ENCODE measurements at regions not wholly inside any gene's neighbourhood (a gene's known extent, or its start where the extent isn't known, plus 50 kb on each side); places are given as distances from the start of the nearest gene placed in this dataset.
"Not testable (repeated sequence)": the region's sequence is repeated elsewhere in the genome, so short reads cannot be mapped to it uniquely, and the experiment has no call there.

DNA sequence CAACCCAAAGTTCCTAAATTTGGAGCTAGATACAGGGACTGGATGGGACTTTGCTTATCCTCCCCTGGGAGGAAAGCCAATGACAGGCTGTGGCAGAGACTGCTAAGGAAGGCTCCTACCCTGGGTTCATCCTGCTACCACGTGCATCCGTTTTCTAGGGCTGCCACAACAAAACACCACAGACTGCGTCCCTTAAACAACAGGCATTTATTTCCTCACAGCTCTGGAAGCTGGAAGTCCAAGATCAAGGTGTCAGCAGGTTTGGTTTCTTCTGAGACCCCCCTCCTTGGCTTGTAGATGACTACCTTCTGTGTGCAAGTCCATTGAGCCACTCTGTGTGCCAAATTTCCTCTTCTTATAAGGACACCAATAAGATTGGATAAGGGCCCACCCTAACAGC is 263.9 kb downstream of the FAM43A start:
- H3K4me3 ChIP-seq (ENCODE audit: low read length), result no peak overlapping the region
- no peaks in the 10 kb centered on the region for H3K36me3 ChIP-seq (ENCODE audit: control insufficient read depth, insufficient read depth, low read length, severe bottlenecking)
- DNase-seq (ENCODE audit: low read depth), result no peak
- peaks cover 32% of the 10 kb centered on the region for H3K27me3 ChIP-seq (replicated peaks; ENCODE audit: control insufficient read depth, insufficient read depth, low read length)
- H3K4me1 ChIP-seq (ENCODE audit: control insufficient read depth, insufficient read depth, low read length), result no peaks in the 10 kb centered on the region
- peaks cover 12% of the 10 kb centered on the region for H3K9me3 ChIP-seq (ENCODE audit: control insufficient read depth, low read length)
- no peak overlapping the region for H3K9ac ChIP-seq (ENCODE audit: low read length)

DNA sequence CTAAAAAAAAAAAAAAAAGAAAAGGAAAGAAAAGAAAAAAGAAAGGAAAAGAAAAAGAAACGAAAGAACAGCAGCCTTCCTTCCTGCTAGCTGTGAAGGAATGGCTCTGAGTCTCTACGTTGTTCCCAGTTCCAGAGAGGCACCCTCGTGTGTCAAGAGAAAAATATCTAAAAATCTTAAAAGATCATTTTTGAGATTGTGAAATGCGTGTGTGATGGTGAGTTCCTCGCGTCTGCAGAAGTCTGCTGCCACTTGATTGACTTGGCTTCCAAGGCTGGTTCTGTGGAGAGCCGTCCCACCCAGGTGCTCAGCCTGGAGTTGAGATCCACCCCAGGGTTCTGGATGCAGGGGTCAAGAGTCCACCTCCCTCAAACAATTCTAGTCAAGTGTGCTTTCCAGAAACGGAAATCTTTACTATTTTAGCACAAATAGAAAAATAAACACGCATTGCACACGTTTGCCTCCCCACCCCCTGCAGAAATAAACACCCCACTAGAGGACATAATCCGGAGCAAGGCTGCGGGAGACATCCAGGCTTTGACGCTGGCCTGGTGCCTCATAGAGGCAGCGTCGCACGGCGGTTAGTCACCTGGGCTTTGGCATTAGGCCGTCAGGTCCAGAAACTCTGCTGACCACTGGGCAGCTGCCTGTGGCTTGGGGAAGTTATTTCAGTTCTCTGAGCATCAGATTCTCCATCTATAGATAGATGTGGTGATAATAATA is 265.4 kb downstream of the FAM43A start:
- Histone ChIP-seq H3K4me1 (ENCODE audit: control insufficient read depth, insufficient read depth, low read length) (no peaks in the 10 kb centered on the region), H3K36me3 (ENCODE audit: control insufficient read depth, insufficient read depth, low read length, severe bottlenecking) (no peaks in the 10 kb centered on the region), H3K27me3 (replicated peaks; ENCODE audit: control insufficient read depth, insufficient read depth, low read length) (peaks cover 32% of the 10 kb centered on the region), H3K9ac (ENCODE audit: low read length) (no peak overlapping the region), H3K4me3 (ENCODE audit: low read length) (no peak overlapping the region), H3K9me3 (ENCODE audit: control insufficient read depth, low read length) (peaks cover 12% of the 10 kb centered on the region)
- no peak for DNase-seq (ENCODE audit: low read depth)

DNA sequence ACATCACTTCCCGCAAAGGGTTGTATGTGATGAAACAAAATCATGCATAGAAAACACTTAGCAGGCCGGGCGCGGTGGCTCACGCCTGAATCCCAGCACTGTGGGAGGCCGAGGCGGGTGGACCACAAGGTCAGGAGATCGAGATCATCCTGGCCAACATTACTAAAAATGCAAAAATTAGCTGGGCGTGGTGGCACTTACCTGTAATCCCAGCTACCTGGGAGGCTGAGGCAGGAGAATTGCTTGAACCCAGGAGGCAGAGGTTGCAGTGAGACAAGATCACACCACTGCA is 265.9 kb downstream of the FAM43A start:
- not testable (repeated sequence) for H3K36me3 ChIP-seq (ENCODE audit: control insufficient read depth, insufficient read depth, low read length, severe bottlenecking); H3K4me3 ChIP-seq (ENCODE audit: low read length); H3K4me1 ChIP-seq (ENCODE audit: control insufficient read depth, insufficient read depth, low read length); DNase-seq (ENCODE audit: low read depth); H3K9ac ChIP-seq (ENCODE audit: low read length)
- Histone ChIP-seq H3K9me3 (ENCODE audit: control insufficient read depth, low read length) (peaks cover 12% of the 10 kb centered on the region), H3K27me3 (replicated peaks; ENCODE audit: control insufficient read depth, insufficient read depth, low read length) (peaks cover 36% of the 10 kb centered on the region)

DNA sequence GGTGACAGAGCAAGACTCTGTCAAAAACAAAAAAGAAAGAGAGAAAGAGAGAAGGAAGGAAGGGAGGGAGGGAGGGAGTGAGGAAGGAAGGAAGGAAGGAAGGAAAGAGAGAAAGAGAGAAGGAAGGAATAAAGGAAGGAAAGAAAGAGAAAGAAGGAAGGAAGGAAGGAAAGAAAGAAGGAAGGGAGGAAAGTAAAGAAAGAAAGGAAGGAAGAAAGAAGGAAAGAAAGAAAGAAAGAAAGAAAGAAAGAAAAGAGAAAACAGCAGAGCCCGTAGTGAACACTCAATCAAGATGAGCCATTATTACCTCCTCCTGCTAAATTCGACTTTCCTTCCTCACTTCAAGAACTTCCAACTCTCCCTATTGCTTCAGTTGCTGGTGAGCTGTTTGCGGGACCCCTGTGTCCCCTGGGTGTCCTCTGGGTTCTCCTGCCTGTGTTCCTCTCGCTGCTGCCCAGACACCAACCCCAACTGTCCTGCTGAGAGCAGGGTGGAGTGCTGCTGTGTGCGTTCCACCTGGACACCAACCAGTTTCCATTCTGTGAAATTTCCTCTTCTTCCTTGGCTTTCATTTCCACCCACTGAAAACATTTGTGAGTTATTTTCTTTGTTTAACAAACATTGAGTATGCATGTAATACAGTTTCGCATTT is 266.4 kb downstream of the FAM43A start:
- H3K9ac ChIP-seq (ENCODE audit: low read length), result no peak overlapping the region
- peaks cover 12% of the 10 kb centered on the region for H3K9me3 ChIP-seq (ENCODE audit: control insufficient read depth, low read length)
- H3K4me3 ChIP-seq (ENCODE audit: low read length), result no peak overlapping the region

DNA sequence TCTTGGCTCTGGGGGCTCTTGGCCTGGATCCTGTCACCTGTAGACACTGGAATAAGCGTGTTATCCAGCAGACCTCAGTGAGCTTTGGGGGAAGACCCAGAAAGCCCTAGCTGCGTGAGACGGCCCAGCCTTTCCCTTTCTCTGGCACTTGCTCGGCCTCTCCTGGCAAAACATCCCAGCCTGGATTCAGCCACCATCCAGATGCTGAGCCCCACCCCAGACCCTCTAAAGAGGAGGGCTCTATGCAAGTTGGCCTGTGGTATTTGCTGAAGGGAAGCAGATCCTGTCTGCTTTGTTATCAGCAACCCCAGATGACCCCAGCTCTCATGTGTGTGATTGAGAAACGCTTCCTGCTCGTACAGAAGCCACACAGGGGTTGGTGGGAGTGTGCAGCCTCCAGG is 267.2 kb downstream of the FAM43A start:
- Histone ChIP-seq H3K36me3 (ENCODE audit: control insufficient read depth, insufficient read depth, low read length, severe bottlenecking) (no peaks in the 10 kb centered on the region), H3K9me3 (ENCODE audit: control insufficient read depth, low read length) (peaks cover 5% of the 10 kb centered on the region), H3K4me3 (ENCODE audit: low read length) (no peak overlapping the region), H3K9ac (ENCODE audit: low read length) (no peak overlapping the region), H3K4me1 (ENCODE audit: control insufficient read depth, insufficient read depth, low read length) (no peaks in the 10 kb centered on the region), H3K27me3 (replicated peaks; ENCODE audit: control insufficient read depth, insufficient read depth, low read length) (peaks cover 39% of the 10 kb centered on the region)
- no peak for DNase-seq (ENCODE audit: low read depth)

More for the DNA sequence above, 266.4 kb downstream of the FAM43A start:
- no peak for DNase-seq (ENCODE audit: low read depth)
- Histone ChIP-seq H3K27me3 (replicated peaks; ENCODE audit: control insufficient read depth, insufficient read depth, low read length) (peaks cover 37% of the 10 kb centered on the region), H3K36me3 (ENCODE audit: control insufficient read depth, insufficient read depth, low read length, severe bottlenecking) (no peaks in the 10 kb centered on the region), H3K4me1 (ENCODE audit: control insufficient read depth, insufficient read depth, low read length) (no peaks in the 10 kb centered on the region)

DNA sequence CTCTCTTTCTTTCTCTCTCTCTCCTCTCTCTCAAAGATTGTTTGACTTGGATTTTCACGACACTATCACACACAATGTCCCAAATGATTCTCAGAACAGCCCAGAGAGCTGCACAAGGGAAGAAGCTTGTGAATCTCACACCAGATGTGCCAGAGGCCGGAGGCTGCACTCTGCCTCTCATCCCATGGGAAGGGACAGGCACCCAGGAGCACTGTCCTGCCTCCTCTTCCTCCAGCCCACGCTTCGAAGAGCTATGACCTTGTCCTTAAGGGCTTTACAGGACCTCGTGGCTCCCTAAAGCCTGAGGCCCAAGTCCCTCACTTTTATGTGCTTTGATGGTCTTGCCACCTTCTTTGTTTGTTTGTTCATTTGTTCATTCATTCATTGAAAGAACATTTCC is 267.6 kb downstream of the FAM43A start:
- H3K9me3 ChIP-seq (ENCODE audit: control insufficient read depth, low read length), result peaks cover under 1% of the 10 kb centered on the region
- no peak overlapping the region for H3K4me3 ChIP-seq (ENCODE audit: low read length)
- H3K36me3 ChIP-seq (ENCODE audit: control insufficient read depth, insufficient read depth, low read length, severe bottlenecking), result no peaks in the 10 kb centered on the region
- no peak for DNase-seq (ENCODE audit: low read depth)
- H3K4me1 ChIP-seq (ENCODE audit: control insufficient read depth, insufficient read depth, low read length), result no peaks in the 10 kb centered on the region
- peaks cover 43% of the 10 kb centered on the region for H3K27me3 ChIP-seq (replicated peaks; ENCODE audit: control insufficient read depth, insufficient read depth, low read length)
- H3K9ac ChIP-seq (ENCODE audit: low read length), result no peak overlapping the region

DNA sequence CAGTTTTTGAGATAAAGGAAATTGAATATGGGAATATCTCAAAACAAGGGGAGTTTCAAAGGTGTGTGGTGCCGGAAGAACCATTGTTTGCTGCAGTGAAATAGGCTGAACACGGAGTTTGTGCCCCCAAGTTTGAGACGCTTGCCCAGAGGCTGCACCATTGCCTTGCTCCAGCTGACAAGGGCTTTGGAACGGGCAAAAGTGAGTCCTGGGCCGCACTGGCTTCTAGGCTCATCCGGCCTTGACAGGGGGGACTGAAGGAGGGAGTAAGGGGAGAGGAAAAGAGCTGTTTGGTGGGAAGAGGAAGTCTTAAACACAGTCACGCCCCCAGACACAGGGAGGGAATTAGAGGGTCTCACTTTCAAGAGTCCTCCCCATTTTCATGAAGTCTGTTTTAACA is 269.9 kb downstream of the FAM43A start:
- DNase-seq (ENCODE audit: low read depth), result no peak
- Histone ChIP-seq H3K4me1 (ENCODE audit: control insufficient read depth, insufficient read depth, low read length) (no peaks in the 10 kb centered on the region), H3K4me3 (ENCODE audit: low read length) (no peak overlapping the region), H3K27me3 (replicated peaks; ENCODE audit: control insufficient read depth, insufficient read depth, low read length) (peaks cover 50% of the 10 kb centered on the region), H3K36me3 (ENCODE audit: control insufficient read depth, insufficient read depth, low read length, severe bottlenecking) (no peaks in the 10 kb centered on the region), H3K9ac (ENCODE audit: low read length) (no peak overlapping the region), H3K9me3 (ENCODE audit: control insufficient read depth, low read length) (no peaks in the 10 kb centered on the region)

DNA sequence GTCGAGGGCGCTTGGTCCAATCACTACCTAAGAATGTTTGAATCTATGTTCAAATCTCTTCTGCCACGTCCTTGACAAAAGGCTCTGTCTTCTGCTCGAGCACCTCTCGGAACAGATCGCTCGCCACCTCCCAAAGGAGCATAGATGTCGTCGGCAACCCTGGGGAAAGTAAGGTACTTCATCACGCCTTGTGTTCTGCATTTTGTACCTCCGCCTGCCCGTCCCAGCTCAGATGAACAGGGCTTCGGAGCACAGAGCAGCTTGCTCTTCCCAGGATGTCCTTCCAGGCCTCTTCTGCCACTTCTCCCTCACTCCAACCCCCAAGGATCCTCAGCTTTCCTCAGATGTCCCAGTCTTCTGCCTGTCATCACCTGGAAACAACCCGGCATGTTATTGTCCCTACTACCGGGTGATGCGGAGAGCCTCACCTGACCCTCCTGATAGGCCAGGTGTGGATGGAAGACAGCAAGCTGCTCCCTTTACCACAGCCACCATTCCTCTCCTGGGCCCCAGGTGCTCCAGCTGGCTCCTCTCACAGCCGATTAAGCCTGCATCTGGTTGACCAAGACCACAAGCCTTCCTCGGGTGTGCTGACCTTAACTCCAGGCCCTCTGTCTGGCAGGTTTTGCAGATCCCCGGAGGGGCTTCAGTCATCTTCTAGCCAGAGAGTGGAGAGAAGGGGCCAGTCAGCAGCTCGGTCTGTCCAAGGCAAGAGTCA is 270.5 kb downstream of the FAM43A start:
- Histone ChIP-seq H3K4me3 (ENCODE audit: low read length) (no peak overlapping the region), H3K9me3 (ENCODE audit: control insufficient read depth, low read length) (no peaks in the 10 kb centered on the region), H3K4me1 (ENCODE audit: control insufficient read depth, insufficient read depth, low read length) (no peaks in the 10 kb centered on the region), H3K27me3 (replicated peaks; ENCODE audit: control insufficient read depth, insufficient read depth, low read length) (peaks cover 47% of the 10 kb centered on the region), H3K9ac (ENCODE audit: low read length) (no peak overlapping the region), H3K36me3 (ENCODE audit: control insufficient read depth, insufficient read depth, low read length, severe bottlenecking) (no peaks in the 10 kb centered on the region)
- DNase-seq (ENCODE audit: low read depth), result no peak

DNA sequence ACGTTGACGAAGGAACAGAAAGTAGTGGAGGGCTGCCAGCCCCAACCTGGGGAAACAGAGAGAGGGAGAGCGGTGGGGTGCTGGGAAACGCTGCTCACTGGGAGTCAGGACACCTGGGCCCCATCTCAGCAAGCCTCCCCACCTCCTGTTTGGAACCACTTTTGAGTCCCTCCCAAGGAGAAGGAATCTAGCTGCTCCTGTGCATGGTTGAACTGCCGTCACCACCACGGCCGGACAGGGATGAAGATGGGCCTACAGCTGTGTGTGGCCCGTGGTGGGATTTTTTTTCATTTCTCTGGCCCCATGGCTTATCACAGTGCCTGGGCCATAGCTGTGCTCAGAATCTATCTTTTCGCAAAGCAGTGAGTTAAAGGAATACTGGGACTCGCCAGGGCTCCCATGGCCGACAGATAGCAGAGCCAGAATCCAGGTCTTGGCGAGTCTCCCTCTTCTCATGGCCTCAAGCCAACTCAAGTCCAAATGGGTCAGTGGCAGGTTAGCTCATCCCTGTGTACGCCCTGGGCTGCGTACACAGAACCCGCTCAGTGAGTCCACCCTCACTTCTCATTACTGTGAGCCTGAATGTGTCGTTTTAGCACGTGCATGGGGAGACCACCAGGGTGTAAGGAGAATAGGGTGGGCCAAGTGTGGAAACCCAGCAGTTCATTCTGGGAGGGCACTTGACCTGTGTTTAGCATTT is 271.2 kb downstream of the FAM43A start:
- Histone ChIP-seq H3K4me3 (ENCODE audit: low read length) (no peak overlapping the region), H3K9me3 (ENCODE audit: control insufficient read depth, low read length) (no peaks in the 10 kb centered on the region), H3K36me3 (ENCODE audit: control insufficient read depth, insufficient read depth, low read length, severe bottlenecking) (no peaks in the 10 kb centered on the region), H3K9ac (ENCODE audit: low read length) (no peak overlapping the region), H3K4me1 (ENCODE audit: control insufficient read depth, insufficient read depth, low read length) (no peaks in the 10 kb centered on the region), H3K27me3 (replicated peaks; ENCODE audit: control insufficient read depth, insufficient read depth, low read length) (peaks cover 44% of the 10 kb centered on the region)
- no peak for DNase-seq (ENCODE audit: low read depth)

DNA sequence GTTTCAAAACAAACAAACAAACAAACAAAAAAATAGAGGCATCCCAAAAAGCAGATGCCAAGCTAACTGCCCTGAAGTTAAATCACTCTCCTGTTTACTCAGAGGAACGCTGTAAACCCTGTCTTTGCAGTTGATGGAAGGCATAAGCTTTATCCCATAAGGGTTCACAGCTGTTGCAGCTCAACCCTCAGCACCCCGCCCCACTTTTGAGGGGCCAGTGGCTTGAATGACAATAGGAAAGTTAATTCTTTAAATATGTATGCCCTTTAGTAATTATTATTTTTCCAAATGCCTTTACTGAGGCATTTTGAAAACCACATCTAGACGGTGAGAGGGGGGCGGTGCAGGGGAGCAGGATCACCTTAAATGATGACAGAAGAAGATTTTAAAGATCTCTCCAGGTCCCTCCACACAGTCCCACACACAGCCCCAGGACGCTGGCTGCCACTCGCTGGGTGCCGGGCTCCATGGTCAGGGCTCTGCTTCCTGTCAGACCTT is 272.1 kb downstream of the FAM43A start:
- no peak overlapping the region for H3K9ac ChIP-seq (ENCODE audit: low read length)
- no peaks in the 10 kb centered on the region for H3K36me3 ChIP-seq (ENCODE audit: control insufficient read depth, insufficient read depth, low read length, severe bottlenecking)
- H3K4me1 ChIP-seq (ENCODE audit: control insufficient read depth, insufficient read depth, low read length), result no peaks in the 10 kb centered on the region
- DNase-seq (ENCODE audit: low read depth), result no peak
- no peaks in the 10 kb centered on the region for H3K9me3 ChIP-seq (ENCODE audit: control insufficient read depth, low read length)
- H3K4me3 ChIP-seq (ENCODE audit: low read length), result no peak overlapping the region
- H3K27me3 ChIP-seq (replicated peaks; ENCODE audit: control insufficient read depth, insufficient read depth, low read length), result peaks cover 42% of the 10 kb centered on the region

DNA sequence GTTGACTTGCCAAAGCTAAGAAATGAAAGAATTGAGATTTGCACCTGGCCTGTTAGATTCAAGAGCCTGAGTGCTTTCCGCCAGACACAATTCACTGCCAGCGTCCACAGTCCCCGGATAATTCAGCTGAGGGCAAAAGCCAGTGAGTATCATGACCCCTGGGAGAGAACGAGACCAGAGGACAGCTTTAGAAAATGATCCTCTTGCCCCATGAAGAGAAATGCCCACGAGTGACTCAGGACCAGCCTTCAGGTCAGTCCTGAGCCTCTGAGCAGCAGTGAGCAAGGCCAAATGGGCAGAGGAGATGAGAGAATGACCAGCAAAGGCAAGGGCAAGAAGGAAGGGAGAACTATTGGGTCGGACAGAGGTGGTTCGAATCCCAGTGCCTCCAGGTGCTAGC is 273.5 kb downstream of the FAM43A start:
- Histone ChIP-seq H3K9ac (ENCODE audit: low read length) (no peak overlapping the region), H3K4me3 (ENCODE audit: low read length) (no peak overlapping the region), H3K27me3 (replicated peaks; ENCODE audit: control insufficient read depth, insufficient read depth, low read length) (peaks cover 31% of the 10 kb centered on the region), H3K36me3 (ENCODE audit: control insufficient read depth, insufficient read depth, low read length, severe bottlenecking) (no peaks in the 10 kb centered on the region), H3K4me1 (ENCODE audit: control insufficient read depth, insufficient read depth, low read length) (no peaks in the 10 kb centered on the region), H3K9me3 (ENCODE audit: control insufficient read depth, low read length) (no peaks in the 10 kb centered on the region)
- no peak for DNase-seq (ENCODE audit: low read depth)

All from adipocyte (in vitro differentiated cells).